Right ventricle myocardium superior (tissue), 1 donor: ENCODE measurements at regions not wholly inside any gene's neighbourhood (a gene's known extent, or its start where the extent isn't known, plus 50 kb on each side); places are given as distances from the start of the nearest gene placed in this dataset.
A peak's percentile ranks its signal among the peaks of the same experiment; 100 is the strongest.

Source experiments
- ATAC-seq: fragments of 200-7000 bp; cut with Tn5 transposase; one replicate; pipeline ENCODE4 v1.9.1; 2020; ENCODE audit warnings: mild to moderate bottlenecking; ENCODE audit not compliant: poor library complexity
- DNase-seq: peaks from one replicate; pipeline ENCODE4 v3.0.0-alpha.2; 2020
- intact Hi-C: fragments of 100-400 bp; cut with DNase I; formaldehyde crosslinking; loops from one replicate; pipeline ENCODE4 v1.11.2; 2022
- donor health status: DM: no; HTN: yes; CAD: no; lungs with severe emphysema.

DNA sequence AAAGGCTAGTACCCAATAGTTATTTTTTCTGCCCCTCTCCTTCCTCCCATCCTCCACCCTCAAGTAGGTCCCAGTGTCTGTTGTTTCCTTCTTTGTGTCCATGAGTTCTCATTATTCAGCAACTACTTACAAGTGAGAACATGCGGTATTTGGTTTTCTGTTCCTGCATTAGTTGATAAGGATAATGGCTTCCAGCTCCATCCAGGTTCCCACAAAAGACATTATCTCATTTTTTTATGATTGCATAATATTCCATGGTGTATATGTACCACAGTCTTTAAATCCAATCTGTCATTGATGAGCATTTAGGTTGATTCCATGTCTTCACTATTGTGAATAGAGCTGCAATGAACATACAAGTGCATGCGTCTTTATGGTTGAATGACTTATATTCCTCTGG lies 128.3 kb upstream of the ANKRD55 start:
- intact Hi-C loops, result no loop called here
- ATAC-seq, result no peak
- DNase-seq, result no peak

DNA sequence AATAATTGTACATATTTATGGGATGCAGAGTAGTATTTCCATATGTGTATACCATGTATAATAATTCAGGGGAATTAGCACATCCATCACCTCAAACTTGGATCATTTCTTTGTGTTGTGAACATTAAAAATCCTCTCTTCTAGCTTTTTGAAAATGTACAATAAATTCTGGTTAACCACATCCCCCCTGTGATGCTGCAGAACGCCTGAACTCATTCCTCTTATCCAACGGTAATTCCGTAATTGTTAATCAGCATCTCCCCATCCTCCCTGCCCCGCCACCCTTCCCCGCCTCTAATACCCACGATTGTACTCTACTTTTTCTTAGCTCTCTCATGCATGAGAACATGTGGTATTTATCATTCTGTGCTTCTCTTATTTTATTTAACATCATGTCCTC lies 127.7 kb upstream of the ANKRD55 start:
- DNase-seq, result no peak
- intact Hi-C loops, result no loop called here

DNA sequence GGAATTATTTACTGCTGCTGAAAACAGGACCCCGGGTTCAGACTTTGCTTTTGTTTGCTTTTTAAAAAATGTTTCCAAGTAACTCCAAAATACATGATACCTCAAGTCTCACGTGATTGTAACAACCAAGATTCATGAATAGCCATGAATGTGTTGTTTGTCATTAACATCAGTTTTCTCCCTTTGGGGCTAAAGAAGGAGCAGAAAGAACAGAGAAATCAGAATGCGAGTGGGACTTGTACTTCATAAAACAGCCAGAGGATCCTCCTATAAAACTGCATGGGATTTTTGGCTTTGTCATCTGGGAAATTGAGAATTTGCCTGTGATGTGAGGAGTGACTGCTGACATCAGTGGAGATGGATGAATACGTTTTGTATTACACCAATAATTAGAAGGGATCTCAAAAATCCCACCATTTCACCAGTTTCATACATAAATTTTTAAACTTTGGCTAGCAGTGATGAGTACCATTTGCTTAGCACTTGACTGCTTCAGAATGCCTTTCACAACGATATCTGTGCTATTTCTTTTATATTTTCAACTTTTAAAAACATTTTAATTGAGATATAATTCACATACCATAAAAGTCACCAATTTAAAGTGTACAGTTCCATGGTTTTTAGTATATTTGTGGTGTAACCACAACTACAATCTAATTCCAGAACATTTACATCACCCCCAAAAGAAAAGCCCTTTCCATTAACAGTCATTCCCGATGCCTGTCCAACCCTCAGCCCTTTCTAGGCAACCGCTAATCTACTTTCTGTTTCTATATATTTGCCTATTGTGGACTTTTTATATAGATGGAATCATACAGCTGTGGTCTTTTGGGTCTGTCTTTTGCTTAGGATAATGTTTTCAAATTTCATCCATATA lies 126.9 kb upstream of the ANKRD55 start:
- intact Hi-C loops, result no loop called here
- no peak for ATAC-seq
- DNase-seq, result no peak

More for the DNA sequence above, 127.7 kb upstream of the ANKRD55 start:
- ATAC-seq, result no peak

DNA sequence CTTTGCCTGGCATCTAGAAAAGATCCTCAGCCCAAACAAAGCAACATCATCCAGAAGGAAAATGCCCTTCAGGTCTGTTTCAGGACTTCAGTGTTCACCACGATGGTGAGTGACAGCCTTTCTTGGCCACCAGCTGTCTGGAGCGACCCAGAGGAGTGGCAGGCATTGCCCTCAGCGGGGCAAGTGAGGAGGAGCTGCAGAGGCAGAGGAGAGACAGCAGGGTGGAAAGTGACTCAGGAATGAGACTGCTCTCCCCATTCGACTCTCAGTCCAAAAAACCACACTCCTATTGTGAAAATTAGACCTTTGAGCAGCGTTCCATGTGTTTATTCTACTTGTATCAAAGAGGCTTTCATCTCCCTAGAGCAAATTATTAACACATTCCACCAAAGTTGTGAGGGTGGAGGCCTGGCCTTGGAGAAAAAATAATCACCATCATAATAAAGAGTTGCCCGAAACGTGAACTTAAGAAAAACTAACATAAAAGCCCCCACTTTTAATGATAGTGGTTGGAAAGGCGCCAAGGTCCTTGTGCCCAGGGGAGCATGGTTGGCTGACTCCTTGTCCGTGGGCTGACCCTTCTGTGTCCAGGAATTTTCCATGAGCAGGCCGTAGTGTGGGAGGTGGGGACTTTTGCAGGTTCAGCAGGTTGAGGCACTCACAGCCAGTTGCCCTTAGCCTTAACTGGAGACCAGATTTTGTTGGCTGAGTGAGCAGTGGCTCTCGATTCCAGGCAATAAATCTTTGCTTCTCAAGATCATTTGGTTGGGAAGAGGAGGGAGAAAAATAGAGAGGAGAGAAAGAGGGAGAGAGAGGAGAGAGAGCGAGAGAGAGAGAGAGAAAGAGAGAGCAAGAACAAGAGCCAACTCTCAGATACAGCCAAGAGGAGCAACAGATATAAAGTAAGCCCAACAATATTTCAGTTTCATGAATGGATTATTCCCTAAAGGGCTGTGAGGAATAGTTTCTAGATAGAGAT lies 125.9 kb upstream of the ANKRD55 start:
- DNase-seq (no peak), ATAC-seq (peak; percentile 67)
- intact Hi-C loops, result no loop called here

DNA sequence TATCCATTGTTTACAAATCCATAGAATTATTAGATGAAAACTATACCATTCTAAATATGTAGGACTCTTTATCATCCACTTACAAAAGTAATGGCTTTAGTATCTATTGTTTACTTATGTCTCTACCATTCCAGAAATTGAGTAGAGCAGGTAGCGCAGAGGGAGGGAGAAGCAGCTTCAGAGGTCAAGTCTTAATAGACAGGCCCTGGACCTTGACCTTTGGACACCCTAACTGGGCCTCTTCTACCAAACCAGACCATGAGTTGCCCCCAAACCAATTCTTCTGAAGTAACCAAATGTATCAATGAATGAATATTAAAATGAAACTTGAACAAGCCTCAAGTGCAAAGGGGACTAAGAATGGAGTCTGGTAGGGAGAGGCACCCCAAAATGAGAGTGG lies 124.9 kb upstream of the ANKRD55 start:
- intact Hi-C loops, result no loop called here

DNA sequence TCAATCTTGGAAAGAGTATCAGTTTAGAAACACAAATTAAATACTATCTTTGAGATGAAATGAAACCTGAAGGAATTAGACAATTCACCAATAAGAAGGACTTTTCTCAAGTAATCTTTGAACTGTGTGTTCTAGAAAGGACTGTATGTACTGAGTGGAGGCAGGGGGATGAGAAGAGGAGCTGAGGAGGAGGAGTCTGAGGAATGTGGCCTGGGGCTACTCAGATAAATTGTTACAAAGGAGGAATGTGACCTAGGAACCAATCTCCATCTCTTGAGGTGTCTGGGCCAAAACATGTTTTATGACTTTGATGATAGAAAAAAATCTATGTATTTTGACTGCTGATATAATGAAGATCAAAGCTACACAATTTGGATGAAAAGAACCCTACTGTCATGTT lies 124.3 kb upstream of the ANKRD55 start:
- intact Hi-C loops, result no loop called here
- ATAC-seq, result no peak

More for the DNA sequence above, 124.9 kb upstream of the ANKRD55 start:
- ATAC-seq (no peak), DNase-seq (no peak)

DNA sequence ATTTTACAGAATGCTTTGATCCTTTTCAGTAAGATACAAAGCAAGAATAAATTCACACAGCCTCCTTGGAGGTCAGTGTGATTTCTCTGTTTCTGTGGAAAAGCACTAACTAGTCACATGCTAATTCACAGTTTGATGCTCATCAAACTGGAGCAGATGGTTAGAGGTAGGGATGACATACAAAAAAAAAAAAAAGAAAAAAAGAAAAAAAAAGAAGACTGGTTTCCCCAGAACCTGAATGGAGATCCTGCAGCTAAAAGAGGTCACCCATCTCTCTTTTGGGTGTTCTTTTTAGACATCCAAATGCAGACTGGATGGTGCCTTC lies 123.7 kb upstream of the ANKRD55 start:
- intact Hi-C loops, result no loop called here
- no peak for ATAC-seq
- no peak for DNase-seq

More for the DNA sequence above, 124.3 kb upstream of the ANKRD55 start:
- no peak for DNase-seq

DNA sequence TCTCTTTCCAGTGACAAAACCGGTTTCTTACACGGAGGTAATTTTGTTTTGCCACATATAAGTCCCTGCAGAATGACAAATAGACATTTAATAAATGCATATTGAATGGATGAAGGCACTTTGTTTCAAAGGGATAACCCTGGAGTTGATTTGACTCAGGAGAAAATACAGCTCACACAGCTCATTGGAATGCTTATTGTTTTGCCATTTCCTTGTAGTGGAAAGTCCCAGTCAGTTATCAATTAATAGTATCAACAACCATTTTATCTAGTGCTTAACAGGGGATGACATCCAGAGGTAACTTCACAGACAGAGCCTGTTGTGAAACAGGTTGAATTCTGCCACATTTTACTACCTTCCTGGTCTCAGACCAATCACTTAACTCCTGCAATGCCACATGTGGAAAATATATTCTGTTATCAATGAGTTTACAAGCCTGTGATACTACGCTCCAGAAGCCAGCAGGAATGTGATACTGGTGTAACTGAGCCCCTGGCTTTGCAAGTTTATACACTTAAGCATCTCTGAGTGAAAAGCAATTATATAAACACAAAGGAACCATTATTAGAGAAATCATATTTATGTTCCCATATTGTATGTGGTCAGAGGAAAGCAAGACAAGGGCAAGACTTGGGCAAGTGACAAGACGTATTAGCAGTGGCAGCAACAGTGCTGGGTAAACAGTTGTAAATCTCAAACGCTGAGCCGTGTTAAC lies 123.1 kb upstream of the ANKRD55 start:
- intact Hi-C loops, result no loop called here
- no peak for ATAC-seq
- DNase-seq, result no peak

DNA sequence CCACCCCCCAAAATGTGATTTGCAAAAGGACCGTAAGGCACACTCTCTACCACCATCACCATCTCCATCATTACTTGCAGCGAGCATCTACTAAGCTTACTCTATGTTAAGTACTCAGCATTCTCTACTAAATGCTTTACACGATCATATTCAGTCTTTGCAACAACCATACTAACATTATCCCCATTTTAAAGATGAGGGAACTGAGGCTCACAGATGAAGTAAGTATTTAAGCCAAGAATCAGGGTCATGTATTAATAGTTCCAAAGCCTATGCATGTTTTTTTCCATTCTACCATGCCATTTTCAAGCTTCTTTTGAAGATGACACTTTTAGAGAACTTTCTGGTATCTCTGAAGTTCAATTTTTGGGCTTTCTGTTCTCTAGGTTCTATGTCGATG lies 121.7 kb upstream of the ANKRD55 start:
- ATAC-seq (no peak), DNase-seq (no peak)
- intact Hi-C loops, result no loop called here

DNA sequence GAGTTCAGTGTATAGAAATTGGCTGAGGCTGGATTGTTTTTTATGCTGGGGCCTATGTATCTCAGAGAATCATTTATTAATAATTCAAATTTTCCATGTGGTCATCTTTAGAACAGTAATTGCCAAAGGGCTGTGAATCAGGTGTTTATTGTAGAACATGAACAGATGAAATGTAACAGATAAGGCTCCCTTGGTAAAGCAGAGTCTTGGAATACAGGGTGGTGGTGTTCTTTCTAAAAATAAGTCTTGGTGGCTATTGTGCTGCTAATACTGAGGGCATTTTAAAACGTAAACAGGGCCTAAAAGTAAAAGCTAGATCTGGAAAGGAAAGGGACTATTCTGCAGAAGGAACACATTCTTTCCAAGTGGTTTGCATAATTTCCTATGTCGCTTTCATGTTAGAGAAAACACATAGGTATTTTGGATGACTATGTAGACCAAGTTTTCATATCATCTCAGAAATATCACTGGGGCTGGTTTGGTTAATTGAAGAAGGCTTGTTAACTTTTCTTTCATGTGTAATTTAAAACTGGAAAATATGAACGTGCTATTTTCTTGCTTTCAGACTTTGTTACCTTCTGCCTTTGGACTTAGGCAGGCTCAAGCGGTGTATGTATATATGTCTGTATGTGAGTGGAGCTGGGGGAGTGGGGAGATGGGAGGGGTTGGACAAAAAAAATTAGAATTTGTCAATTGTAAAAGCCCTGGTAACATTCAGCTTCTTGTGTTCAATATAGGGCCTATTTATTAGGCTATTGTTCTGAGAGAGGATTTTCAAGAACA lies 119.9 kb upstream of the ANKRD55 start:
- intact Hi-C loops, result no loop called here
- ATAC-seq (peak; percentile 43), DNase-seq (no peak)

DNA sequence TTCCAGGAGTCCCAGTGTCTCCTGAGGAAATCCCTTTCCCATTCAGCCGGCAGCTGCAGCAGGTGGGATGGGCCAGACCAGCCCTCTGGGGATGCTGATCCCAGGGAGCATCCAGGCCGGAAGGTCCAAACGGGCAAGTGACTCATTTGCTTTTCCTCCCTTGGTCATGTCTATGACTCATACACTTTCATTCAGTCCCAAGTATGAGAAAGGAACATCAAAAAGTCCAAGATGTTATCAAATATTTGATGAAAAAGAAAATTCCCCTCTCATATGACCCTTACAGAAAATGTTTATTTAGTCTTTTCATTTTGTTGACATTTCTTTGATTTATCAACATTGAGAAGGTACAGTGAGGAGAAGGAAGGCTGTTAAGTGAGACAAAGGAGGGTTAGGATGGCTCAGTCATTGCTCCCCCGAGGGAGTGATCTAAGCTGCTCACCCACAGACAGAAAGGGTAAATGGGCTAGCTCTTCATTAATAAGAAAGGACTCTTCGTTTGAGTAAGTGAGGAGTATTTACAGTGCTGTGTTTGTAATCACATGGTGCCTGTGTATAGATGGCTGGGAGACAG lies 117.6 kb upstream of the ANKRD55 start:
- DNase-seq (peak; percentile 75), ATAC-seq (peak; percentile 84)
- intact Hi-C loops, result no loop called here

DNA sequence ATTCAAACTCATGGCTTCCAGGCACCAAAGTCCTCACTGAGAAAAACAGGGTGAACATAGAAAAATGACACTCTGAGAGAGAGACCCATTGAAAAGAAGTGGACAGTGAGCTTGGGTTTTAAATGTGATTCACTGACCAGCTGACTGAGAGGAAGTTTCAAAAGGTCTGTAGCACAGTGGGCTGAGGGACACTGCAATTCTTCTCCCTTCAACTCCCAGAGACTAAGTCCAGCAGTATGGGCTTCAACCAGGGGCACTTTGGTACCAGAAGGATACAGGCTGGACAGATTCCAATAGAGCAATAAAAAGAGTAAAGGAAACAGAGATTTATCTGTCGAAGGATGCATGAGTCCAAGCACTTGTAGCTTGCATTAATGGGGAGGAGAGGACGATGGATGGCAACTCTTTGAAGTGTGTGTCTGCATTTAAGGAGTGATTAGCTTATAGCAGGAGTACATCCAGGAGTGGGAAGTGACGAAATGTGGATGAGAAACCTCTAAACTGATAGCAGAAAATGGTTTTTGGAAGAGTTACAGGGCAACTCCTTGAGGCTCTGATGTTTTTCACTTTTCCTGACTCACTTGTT lies 117.0 kb upstream of the ANKRD55 start:
- DNase-seq (no peak), ATAC-seq (no peak)
- intact Hi-C loops, result no loop called here

DNA sequence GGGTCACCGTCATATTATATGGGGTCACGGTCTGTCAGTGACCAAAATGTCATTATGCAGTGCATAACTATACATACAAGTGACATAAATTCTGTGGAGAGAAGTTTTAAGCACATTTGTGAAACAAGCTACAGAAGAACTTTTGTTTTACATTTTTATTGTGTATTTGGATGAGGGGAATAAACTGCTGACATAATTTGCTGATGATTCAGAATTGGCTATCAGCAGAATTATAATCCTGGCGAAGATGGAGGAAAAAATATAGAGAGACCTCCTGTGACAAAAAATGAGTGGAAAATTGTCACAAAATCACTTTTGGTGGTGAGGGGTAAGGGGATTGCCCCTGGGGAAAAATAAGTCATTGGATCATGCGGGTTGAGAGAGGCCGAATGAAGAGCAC lies 116.3 kb upstream of the ANKRD55 start:
- intact Hi-C loops, result no loop called here
- DNase-seq, result no peak
- ATAC-seq, result no peak

DNA sequence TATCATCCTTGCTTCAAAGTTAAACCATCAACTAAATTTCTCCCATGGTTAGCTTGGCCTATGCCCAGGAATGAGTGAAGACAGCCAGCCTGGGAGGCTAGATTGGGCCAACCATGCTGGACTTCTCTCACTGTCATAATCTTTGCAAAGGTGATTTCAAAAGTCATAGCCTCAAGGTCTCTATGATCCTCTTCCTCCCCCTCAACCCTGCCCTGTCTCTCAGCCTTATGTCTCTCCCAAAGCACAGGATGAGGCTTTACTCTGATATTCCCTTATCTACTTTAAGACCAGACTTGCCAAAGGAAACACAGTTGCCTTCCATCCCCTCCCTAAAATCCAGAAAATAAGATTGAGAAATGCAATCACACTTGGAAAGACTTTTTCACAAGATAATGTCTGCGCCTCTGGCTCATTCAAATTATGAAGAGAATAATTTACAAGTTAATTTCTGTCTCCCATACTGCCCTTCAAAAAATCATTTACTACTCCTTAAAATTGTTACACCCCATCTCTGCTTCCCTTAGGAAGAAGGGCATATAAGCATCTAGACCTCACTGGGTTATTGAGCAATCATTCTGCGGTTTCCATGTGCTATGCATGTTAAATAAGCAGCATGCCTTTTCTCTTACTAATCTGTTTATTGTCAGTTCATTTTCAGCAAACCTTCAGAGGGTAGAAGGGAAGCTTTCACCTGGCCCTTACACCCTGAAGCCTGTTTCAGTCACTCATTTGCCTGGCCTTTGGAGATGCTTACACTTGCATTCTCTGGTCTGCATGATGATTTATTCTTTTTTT lies 113.8 kb upstream of the ANKRD55 start:
- intact Hi-C loops, result no loop called here
- ATAC-seq, result no peak
- no peak for DNase-seq

DNA sequence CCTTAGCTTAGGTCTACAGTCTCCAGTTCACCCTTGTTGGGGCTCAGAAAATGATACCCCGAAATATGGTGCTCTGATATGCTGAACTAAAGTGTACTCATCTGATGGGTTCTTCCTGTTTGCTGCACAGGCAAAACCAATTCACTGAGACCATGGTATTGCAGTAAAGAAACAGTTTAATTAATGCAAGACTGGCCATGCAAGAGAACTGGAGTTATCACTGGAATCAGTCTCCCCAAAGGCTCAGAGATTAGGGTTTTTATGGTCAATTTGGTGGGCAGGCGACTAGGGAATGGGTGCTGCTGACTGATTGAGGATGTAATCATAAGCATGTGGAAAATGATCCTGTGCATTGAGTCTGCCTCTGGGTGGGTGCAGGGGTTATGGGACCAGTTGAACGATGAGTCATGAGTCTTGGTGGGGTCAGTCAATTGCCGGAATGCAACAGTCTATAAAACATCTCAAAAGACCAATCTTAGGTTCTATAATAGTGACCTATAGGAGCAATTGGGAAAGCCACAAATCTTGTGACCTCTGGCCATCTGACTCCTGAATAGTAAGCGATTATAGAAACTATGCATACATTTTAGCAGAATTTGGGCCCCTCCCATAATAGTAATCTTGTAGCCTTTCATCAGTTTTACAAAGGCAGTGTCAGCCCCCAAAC lies 113.0 kb upstream of the ANKRD55 start:
- DNase-seq, result no peak
- intact Hi-C loops, result no loop called here
- ATAC-seq, result no peak

DNA sequence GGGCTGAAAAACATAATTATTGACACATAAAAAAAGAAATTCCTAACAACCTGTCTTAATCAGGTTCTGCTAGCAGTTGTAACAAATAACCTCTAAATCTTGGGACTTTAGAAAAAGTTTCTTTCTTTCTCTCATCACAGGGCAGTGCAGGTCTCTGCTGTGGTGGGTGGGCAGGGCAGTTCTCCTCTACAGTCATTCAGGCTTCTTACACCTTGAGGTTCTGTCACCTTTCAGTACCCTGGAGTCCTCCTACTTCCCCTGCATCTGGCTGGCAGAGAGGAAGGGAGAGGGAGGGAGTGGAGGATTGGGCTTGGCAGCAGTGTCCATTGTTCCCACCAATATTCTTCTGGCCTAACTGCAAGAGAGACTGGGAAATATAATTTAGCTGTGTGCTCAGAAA lies 112.2 kb upstream of the ANKRD55 start:
- ATAC-seq (no peak), DNase-seq (no peak)

DNA sequence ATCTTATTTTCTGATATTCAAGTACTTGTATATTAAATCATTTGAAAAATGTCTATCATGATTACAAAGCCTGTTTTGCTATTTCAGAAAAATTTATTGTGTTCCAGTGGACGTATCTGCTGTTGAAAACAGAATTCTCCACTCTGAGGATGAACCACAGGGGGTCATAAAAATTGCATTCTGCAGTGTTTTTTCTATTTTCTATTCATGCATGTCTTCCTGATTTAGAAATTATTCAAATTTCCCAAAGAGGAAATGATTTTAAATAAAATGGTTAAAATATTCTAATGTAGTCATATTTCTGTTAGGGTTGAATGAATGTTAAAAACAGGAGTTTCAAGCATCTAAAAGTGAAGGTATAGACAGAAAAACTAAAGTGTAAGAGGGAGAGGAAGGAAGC lies 111.5 kb upstream of the ANKRD55 start:
- intact Hi-C loops, result no loop called here
- DNase-seq (no peak), ATAC-seq (no peak)

More for the DNA sequence above, 112.2 kb upstream of the ANKRD55 start:
- intact Hi-C loops, result no loop called here
